Stimulated activated naive CD8-positive, alpha-beta T cell treated with anti-CD3 and anti-CD28 coated beads, Interleukin-15, amount 100 ng/mL, for 72 hours (primary cell): ENCODE measurements at regions not wholly inside any gene's neighbourhood (a gene's known extent, or its start where the extent isn't known, plus 50 kb on each side); places are given as distances from the start of the nearest gene placed in this dataset.

Experiments used
- ATAC-seq: fragments of 150-1000 bp; cut with Tn5 transposase; 2 replicates; pipeline ENCODE4 v1.10.0; 2021; ENCODE audit warnings: mild to moderate bottlenecking, moderate library complexity
- DNase-seq, 2 donors: peaks; one replicate each; pipeline ENCODE4 v3.0.0; 2021 to 2022
- H3K27ac Mint-ChIP-seq, 2 donors: one replicate each; pipeline ENCODE4 v1.8.0; 2022; ENCODE audit warnings: mild to moderate bottlenecking in 2 of 2, mixed read lengths in 2 of 2, moderate library complexity in 2 of 2
- H3K27me3 Mint-ChIP-seq: one replicate; pipeline ENCODE4 v1.8.0; 2022; ENCODE audit warnings: mixed read lengths
- H3K4me1 Mint-ChIP-seq: one replicate; pipeline ENCODE4 v1.8.0; 2022; ENCODE audit warnings: mild to moderate bottlenecking, mixed read lengths
- H3K4me3 Mint-ChIP-seq, 2 donors: one replicate each; pipeline ENCODE4 v1.8.0; 2022; ENCODE audit warnings: mild to moderate bottlenecking in 2 of 2, mixed read lengths in 2 of 2, moderate library complexity in 1 of 2
- H3K9me3 Mint-ChIP-seq, 2 donors: one replicate each; pipeline ENCODE4 v1.8.0; 2022; ENCODE audit warnings: mixed read lengths in 2 of 2

DNA sequence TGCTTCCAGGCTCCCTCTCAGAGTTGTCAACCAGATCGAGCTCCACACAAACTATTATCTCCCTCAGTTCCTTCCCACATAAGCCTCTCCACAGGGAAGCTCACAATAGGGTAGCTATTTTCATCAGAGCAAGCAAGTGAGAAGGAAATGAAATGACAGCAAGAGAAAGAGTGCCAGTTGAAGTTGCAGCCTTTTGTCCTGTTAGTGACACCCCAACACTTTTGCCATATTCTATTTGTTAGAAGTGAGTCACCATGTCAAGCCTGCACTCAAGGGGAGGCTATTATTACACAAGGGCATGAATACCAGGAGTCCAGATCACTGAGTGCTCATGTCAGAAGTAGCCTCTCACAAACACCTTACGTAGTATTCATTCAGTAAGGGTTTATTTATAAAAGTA lies 266.3 kb upstream of the NOCT start:
- no peak overlapping the region for H3K27ac Mint-ChIP-seq
- DNase-seq (no peak), ATAC-seq (no peak)
- no peak overlapping the region for H3K4me3 Mint-ChIP-seq
- H3K4me1 Mint-ChIP-seq: no peaks in the 10 kb centered on the region
- no peaks in the 10 kb centered on the region for H3K27me3 Mint-ChIP-seq
- peaks cover 7 to 13% of the 10 kb centered on the region in 2 donors for H3K9me3 Mint-ChIP-seq

DNA sequence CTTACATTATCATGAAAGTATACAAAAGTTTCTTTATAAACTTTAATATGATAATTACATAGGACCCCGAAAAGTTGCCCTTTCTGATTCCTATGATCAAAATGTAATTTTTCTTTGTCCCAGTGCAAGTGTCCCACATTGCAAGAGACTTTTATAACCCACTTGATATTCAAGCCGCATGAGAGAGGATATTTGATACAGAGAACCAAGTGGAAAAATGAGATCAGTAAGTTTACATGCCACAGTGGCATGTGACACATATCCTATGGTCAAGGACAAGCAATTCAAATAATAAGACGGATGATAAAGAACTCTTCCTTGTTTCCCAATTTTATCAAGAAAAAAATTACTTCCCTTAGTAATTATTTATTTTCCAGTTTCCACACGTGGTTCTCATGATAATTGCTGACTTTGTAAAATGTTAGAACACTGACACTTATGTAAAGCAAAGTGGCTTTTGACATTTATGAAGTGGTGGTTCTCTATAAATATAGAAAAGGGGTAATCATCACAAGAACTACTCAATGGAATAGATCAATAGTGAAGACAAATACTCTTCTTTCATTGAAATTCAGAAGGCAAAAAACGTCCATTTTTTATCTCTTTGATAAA lies 273.7 kb upstream of the NOCT start:
- no peaks in the 10 kb centered on the region for H3K9me3 Mint-ChIP-seq
- no peak overlapping the region for H3K4me3 Mint-ChIP-seq
- H3K27me3 Mint-ChIP-seq: no peaks in the 10 kb centered on the region
- no peak for DNase-seq
- H3K27ac Mint-ChIP-seq: no peak overlapping the region
- no peaks in the 10 kb centered on the region for H3K4me1 Mint-ChIP-seq
- ATAC-seq: no peak

DNA sequence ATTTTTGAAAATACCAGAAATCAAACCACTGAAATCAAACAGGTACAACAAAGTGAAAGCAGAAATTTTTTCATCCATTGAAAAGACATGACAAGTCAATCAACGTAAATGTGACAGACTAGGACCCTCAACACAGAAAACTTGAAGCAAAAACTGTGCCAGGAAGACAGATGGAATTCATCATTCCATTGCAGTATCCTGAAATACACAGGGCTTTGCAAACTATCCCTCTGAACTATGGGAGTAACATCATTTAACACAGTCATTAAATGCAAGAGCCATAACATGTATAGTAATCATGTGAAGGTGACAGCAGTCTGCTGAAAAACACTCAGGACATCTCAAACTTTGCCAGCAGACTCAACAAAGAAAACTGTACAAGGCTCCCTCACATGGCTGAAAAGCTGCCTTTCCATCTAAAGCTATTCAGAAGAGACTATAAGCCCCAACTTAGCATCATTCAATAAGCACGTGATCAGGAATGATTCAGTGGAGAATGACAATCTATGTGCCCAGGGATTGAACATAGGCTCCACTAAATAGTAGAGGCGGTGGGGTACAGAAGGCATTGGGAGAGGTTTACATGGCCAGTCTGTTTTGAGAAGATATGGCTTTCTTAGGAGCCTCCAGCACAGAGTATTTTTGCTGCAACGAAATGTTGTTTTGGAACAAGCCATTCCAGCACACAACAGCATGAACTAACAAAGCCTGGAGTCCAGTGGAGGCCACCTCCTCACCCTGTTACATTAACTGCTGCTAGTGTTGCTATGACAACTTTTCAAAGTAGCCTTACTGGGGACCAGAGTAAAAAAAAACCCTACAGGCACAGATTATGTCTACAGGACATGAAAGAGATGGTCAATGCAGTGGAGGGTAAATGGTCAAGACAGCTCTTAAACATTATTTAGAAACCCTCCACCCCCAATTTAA lies 274.5 kb upstream of the NOCT start:
- H3K27ac Mint-ChIP-seq: no peak overlapping the region
- no peaks in the 10 kb centered on the region for H3K27me3 Mint-ChIP-seq
- DNase-seq (no peak), ATAC-seq (no peak)
- no peaks in the 10 kb centered on the region for H3K4me1 Mint-ChIP-seq
- H3K9me3 Mint-ChIP-seq: no peaks in the 10 kb centered on the region
- H3K4me3 Mint-ChIP-seq: no peak overlapping the region

DNA sequence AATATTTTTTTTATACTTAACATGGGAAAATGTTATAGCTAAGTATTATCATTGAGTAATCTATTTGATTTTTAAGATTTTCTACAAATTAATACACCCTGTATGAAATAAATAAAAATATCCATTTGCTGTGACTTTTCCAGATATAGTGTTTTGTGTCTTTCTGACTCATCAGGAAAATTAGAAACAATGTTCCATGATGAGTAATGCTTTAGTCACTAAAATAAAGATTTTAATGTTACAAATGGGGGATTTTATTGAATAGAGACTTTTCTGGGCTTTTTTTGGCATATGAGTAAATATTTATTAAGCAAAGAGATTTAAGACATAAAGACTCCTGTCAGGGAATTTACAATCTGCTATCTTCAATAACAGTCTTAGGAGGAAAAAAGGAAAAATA lies 279.2 kb upstream of the NOCT start:
- no peak overlapping the region for H3K4me3 Mint-ChIP-seq
- ATAC-seq: no peak
- no peaks in the 10 kb centered on the region for H3K27me3 Mint-ChIP-seq
- H3K27ac Mint-ChIP-seq: no peak overlapping the region
- H3K9me3 Mint-ChIP-seq: no peaks in the 10 kb centered on the region
- no peak for DNase-seq
- H3K4me1 Mint-ChIP-seq: no peaks in the 10 kb centered on the region

DNA sequence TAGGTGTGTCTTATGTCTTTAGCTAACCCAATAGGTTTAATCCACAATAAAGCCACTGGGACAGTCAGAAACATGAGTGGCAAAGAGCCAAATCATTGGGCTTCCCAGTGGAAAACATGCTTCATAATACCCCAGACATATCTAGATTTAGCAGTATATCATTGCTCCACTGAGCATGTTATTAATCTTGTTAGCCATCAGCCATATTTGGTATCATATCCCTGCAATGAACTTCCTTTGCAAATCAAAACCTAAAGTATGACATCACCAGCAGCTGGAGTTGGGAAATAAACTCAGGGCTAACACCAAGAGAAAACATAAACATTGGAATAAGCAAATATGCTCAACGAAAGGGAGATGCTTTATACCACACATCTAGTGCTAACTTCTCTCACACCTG lies 280.8 kb upstream of the NOCT start:
- no peaks in the 10 kb centered on the region for H3K9me3 Mint-ChIP-seq
- no peak overlapping the region for H3K27ac Mint-ChIP-seq
- no peaks in the 10 kb centered on the region for H3K4me1 Mint-ChIP-seq
- ATAC-seq (no peak), DNase-seq (no peak)
- no peak overlapping the region for H3K4me3 Mint-ChIP-seq
- H3K27me3 Mint-ChIP-seq: no peaks in the 10 kb centered on the region

DNA sequence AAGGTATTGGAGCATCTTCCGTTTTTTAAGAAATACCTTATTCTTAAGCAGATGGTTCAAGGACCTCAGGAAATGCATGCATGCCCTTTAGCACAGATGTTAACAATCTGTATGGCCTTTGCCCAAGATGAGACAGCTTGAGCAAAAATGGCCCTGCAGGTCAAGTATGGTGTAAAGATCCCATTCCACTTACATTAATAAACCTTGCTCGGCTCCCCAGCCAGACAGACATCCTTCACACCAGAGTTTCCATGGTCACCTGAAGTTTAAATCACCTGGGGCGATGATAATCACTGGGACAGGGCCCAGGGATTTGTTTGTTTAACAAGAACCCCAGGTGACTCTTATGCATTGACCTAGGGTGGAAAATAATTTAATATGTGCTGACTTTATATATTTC lies 287.0 kb upstream of the NOCT start:
- Mint-ChIP-seq H3K4me1 (no peaks in the 10 kb centered on the region), H3K27ac (no peak overlapping the region), H3K27me3 (no peaks in the 10 kb centered on the region), H3K4me3 (no peak overlapping the region), H3K9me3 (no peaks in the 10 kb centered on the region)
- DNase-seq (no peak), ATAC-seq (no peak)

DNA sequence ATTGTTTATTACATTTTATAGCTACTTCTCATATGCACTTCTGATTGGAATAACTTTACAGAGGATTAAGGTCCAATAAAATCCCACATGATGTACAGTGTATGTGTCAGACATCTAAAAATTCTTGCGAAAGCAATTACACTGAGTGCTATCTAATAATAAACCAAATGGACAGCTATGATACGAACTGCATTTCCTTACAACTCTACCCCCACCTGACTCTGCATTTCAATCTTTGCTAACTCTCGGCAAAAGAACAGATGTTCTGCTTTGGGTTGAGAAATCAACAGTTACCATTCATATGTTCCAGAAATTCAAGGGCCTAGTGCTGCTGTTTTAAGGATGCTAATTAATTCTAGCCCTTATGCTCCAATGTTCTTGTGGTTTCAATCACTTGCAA lies 287.9 kb upstream of the NOCT start:
- no peaks in the 10 kb centered on the region for H3K9me3 Mint-ChIP-seq
- H3K4me3 Mint-ChIP-seq: no peak overlapping the region
- H3K27ac Mint-ChIP-seq: no peak overlapping the region
- no peak for DNase-seq
- no peaks in the 10 kb centered on the region for H3K4me1 Mint-ChIP-seq
- ATAC-seq: no peak
- no peaks in the 10 kb centered on the region for H3K27me3 Mint-ChIP-seq

DNA sequence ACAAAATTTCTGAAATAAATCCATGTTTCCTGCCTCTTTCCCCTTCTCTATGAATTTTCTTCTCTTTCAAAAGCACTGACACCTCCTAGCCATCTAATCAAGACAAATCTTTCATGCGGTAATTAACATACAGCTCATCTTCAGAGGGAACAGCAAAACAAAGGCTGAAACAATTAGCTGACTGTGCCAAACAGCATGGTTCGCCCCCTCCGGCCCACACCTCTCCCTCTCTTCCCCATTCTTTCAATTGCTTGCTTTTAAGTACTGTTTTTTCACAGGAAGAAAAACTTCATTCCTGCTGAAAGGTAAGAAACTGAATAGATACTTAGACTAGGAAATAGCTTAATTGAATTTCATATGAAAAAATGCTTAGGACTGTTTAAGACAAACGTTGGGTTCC lies 291.1 kb upstream of the NOCT start:
- Mint-ChIP-seq H3K4me1 (no peaks in the 10 kb centered on the region), H3K4me3 (no peak overlapping the region), H3K27me3 (no peaks in the 10 kb centered on the region), H3K9me3 (no peaks in the 10 kb centered on the region), H3K27ac (no peak overlapping the region)
- ATAC-seq (no peak), DNase-seq (no peak)

DNA sequence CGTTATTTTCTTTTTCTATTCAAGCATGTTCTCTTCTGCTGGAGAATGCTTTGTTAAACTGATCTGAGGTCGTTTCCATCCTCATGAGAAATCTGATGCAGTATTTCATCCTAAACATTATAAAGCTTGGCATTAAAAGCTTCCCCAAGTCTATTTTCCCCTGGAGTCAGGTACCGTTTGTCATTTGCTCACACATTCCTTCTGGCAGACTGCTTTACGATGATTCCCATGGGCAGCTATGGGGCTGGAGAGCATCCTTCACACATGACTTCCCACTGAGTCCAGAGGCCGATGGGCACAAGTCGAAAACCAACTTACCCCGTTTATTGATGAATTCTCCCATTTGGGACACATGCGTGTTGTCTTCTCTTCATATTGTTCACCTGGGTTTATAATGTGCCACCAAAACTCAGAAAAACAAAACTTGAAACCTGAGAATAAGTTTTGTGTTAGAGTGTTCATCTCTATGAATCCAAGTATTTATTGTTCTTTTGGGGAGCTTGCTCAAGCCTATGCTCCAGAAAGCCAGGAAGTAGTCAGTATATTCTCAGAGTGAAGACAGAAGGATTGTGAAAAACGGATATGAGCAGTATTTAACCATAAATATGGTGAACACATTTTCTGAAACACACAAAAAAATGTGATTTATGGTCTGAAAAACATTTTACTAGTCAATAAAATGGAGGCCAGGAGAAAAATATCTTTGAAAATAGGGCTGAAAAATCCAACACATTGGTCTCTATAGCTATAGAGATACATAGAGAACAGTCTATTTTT lies 298.8 kb upstream of the NOCT start:
- Mint-ChIP-seq H3K27me3 (no peaks in the 10 kb centered on the region), H3K27ac (no peak overlapping the region), H3K4me3 (no peak overlapping the region), H3K4me1 (no peaks in the 10 kb centered on the region), H3K9me3 (no peaks in the 10 kb centered on the region)
- ATAC-seq: no peak
- no peak for DNase-seq

GRCh38 chr4:138710297-138710696 lies 305.3 kb upstream of the NOCT start:
- Mint-ChIP-seq H3K9me3 (no peaks in the 10 kb centered on the region), H3K4me1 (no peaks in the 10 kb centered on the region), H3K4me3 (no peak overlapping the region), H3K27ac (no peak overlapping the region), H3K27me3 (peaks cover 6% of the 10 kb centered on the region)
- no peak for ATAC-seq
- DNase-seq: no peak

- Mint-ChIP-seq H3K4me1 (no peaks in the 10 kb centered on the region), H3K27ac (no peak overlapping the region), H3K27me3 (peaks cover 6% of the 10 kb centered on the region), H3K4me3 (no peak overlapping the region), H3K9me3 (no peaks in the 10 kb centered on the region)
- ATAC-seq: no peak
- no peak for DNase-seq
These were observed 305.7 kb upstream of the NOCT start for GRCh38 chr4:138709859-138710258.

- Mint-ChIP-seq H3K4me3 (no peak overlapping the region), H3K9me3 (no peaks in the 10 kb centered on the region), H3K27ac (no peak overlapping the region), H3K27me3 (peaks cover 6% of the 10 kb centered on the region), H3K4me1 (no peaks in the 10 kb centered on the region)
- DNase-seq (no peak), ATAC-seq (no peak)
These were observed 307.6 kb upstream of the NOCT start for GRCh38 chr4:138707746-138708677.

DNA sequence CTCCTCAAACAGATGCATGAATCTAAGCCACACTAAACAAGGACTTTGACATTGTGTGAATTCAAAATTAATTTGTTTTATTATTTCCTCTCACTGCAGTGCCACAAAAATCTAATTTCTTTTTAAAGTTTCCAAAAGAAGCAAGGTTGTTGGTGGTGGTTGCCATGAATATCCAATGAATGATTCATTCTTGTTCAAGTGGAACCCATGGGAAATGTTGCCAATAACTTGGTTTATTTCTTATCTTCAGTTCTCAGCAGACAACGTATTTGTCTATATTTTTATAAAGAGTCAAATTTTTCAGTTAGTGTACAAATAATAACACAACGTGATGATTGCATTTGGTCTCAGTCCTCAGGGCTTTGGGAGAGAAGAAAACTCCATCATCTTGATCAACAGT lies 309.4 kb upstream of the NOCT start:
- no peak overlapping the region for H3K4me3 Mint-ChIP-seq
- ATAC-seq (no peak), DNase-seq (no peak)
- no peak overlapping the region for H3K27ac Mint-ChIP-seq
- H3K27me3 Mint-ChIP-seq: peaks cover 6% of the 10 kb centered on the region
- no peaks in the 10 kb centered on the region for H3K4me1 Mint-ChIP-seq
- H3K9me3 Mint-ChIP-seq: no peaks in the 10 kb centered on the region

DNA sequence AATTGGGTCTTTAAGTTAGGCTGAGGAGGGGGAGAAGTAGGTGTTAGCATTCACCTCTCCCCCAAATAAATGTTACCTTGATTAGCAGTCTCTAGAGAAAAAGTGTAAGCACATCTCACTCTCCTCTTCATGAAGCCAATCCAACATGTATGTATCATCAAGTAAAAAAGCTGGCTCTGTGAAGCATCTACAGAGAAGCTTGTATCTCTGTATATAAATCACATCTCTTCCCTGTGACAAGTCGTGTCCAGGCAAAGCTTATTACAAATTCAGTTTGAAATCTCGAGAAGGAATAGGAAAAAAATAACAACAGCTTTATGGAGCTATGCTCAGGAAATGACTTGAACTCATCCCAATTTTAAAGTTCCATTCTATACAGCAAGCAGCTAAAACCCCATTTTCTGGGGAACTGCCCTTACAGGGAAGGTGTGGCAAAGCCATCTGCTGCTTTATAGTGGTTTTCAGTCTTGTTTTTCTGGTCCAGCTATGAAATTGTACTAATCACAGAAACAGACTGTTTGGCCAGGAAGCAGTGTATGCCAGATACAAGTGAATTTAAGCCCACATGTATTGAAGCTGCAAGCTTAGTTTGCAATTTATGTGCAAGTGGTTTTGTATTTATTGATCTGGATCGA lies 313.3 kb upstream of the NOCT start:
- H3K4me3 Mint-ChIP-seq: no peak overlapping the region
- H3K27me3 Mint-ChIP-seq: peaks cover 13% of the 10 kb centered on the region
- no peak overlapping the region for H3K27ac Mint-ChIP-seq
- no peak for DNase-seq
- ATAC-seq: no peak
- no peaks in the 10 kb centered on the region for H3K9me3 Mint-ChIP-seq
- H3K4me1 Mint-ChIP-seq: no peaks in the 10 kb centered on the region

DNA sequence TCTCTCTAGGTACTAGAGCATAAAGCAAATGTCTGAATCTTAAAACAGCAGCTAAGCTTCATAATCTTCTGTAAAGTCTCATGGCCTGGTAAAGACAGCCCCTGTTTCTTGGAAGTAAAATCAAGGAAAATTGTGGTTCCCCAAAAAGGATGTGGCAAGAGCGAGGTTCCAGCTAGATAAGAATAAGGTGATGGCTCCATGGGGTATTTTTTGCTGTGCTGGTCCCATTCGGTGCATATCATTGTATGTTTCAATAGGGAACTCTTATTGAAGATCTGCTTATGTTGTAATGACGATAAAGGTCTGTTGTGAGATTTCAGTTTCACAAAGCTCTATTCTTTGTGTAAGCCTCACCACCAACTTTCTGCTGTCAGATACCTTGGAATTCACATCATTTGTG lies 316.9 kb upstream of the NOCT start:
- H3K27ac Mint-ChIP-seq: no peak overlapping the region

More for the DNA sequence above, 316.9 kb upstream of the NOCT start:
- no peaks in the 10 kb centered on the region for H3K9me3 Mint-ChIP-seq
- H3K4me1 Mint-ChIP-seq: no peaks in the 10 kb centered on the region
- peaks cover 28% of the 10 kb centered on the region for H3K27me3 Mint-ChIP-seq
- DNase-seq (no peak), ATAC-seq (no peak)
- H3K4me3 Mint-ChIP-seq: no peak overlapping the region
